Kidney epithelial cell (primary cell): ENCODE measurements at regions not wholly inside any gene's neighbourhood (a gene's known extent, or its start where the extent isn't known, plus 50 kb on each side); places are given as distances from the start of the nearest gene placed in this dataset.
"Not testable (repeated sequence)": the region's sequence is repeated elsewhere in the genome, so short reads cannot be mapped to it uniquely, and the experiment has no call there.

Source experiments
- DNase-seq: peaks from one replicate; pipeline ENCODE4 v3.0.0-alpha.2; 2010; ENCODE audit warnings: low read depth
- H3K27me3 ChIP-seq: 2 replicates; pipeline ENCODE4 v1.6.0; 2011; ENCODE audit warnings: low read length; ENCODE audit not compliant: control insufficient read depth, insufficient read depth
- H3K36me3 ChIP-seq: 2 replicates; pipeline ENCODE4 v1.5.1; 2011; ENCODE audit warnings: low read length; ENCODE audit not compliant: control insufficient read depth, insufficient read depth
- H3K4me3 ChIP-seq: 2 replicates; pipeline ENCODE4 v1.5.1; 2011; ENCODE audit warnings: low read depth, mild to moderate bottlenecking, control low read depth, low read length
- TF ChIP-seq, protein P1 (sequence below): IDR thresholded peaks from 2 replicates; pipeline ENCODE4 v1.5.1; 2011; ENCODE audit warnings: mild to moderate bottlenecking, moderate library complexity, low read length, control low read depth, inconsistent platforms; ENCODE audit not compliant: insufficient read depth, poor library complexity, severe bottlenecking

DNA sequence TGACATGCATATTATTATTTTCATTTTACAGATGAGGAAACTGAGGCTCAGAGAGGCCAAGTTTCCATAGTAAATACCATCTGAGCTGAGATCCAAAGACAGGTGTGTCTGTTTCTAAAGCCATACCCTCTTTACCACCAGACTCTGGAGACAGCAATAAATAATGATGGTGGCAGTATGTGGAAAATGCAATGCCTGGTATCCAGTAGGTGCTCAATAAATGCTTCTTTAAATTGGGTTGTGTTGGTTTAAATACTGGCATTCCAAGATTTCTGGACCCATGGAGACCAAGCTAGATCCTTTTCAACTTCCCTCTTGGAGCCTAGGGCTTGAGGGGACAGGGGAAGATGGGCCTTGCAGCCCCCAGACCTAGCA, 221.3 kb upstream of the MSX2 start:
- Histone ChIP-seq H3K4me3 (no peak overlapping the region), H3K27me3 (no peaks in the 10 kb centered on the region), H3K36me3 (no peaks in the 10 kb centered on the region)
- DNase-seq = no peak
- TF ChIP-seq, protein P1, sequence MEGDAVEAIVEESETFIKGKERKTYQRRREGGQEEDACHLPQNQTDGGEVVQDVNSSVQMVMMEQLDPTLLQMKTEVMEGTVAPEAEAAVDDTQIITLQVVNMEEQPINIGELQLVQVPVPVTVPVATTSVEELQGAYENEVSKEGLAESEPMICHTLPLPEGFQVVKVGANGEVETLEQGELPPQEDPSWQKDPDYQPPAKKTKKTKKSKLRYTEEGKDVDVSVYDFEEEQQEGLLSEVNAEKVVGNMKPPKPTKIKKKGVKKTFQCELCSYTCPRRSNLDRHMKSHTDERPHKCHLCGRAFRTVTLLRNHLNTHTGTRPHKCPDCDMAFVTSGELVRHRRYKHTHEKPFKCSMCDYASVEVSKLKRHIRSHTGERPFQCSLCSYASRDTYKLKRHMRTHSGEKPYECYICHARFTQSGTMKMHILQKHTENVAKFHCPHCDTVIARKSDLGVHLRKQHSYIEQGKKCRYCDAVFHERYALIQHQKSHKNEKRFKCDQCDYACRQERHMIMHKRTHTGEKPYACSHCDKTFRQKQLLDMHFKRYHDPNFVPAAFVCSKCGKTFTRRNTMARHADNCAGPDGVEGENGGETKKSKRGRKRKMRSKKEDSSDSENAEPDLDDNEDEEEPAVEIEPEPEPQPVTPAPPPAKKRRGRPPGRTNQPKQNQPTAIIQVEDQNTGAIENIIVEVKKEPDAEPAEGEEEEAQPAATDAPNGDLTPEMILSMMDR = no peak

DNA sequence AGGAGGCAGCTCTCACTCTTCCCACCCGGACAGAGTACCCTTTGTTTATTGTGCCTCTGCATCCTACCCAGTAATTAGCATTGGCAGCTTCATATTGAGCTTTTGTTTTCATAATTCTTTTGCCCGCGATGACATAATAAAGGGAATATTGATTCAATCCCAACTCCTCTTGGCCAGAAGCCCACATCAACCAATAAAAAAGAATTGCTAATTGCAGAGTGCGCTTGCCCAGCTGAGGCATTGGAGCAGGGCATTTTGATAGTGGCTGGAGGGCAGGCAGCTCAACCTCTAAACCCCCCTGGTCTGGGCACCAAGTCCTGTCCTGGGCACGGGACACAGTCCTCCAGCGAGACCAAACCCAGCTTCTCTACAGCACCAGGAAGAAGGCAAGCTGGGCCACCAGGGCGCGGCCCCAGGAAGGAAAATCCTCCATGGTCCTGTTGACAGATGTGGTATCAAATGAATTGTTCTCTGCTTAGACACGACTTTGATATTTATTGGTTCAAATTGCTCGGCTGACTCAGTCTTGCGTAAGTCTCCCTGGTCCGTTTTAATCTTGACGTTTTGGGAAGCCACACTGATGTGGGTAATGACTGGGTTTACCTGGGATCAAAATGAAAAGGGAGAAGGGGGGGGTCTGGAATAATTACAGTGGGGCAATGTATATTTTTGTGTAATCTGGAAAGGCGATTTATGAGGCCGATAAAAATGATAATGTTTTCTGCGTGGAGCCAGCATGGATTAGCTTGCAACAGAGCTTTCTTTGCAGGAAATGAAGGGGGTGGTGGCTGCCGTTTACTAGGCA, 220.7 kb upstream of the MSX2 start:
- TF ChIP-seq, protein P1 = no peak
- Histone ChIP-seq H3K27me3 (no peaks in the 10 kb centered on the region), H3K36me3 (no peaks in the 10 kb centered on the region), H3K4me3 (no peak overlapping the region)
- no peak for DNase-seq

DNA sequence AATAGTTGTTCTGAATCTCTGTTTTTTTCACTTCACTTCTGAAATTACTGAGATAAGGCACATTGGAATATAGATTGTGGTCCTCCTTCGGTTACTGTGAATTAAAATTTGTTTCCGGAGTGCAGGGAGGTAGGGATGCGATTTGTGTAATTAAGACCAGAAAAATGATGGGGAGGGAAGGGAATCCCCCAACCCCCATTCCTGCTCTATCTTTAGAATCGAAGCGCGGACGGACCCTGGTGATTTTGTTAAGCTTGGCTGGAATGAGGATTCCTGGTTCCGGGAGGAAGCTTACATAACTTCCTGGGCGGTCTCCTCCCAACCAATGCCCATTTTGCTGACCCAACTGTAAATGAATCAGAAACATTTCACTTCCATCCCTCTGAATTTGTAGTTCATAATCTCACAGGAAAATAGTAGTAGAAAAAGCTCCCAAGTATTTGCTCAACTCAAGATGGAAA, 220.1 kb upstream of the MSX2 start:
- no peaks in the 10 kb centered on the region for H3K27me3 ChIP-seq
- no peak overlapping the region for H3K4me3 ChIP-seq
- H3K36me3 ChIP-seq = no peaks in the 10 kb centered on the region
- TF ChIP-seq, protein P1 = no peak
- DNase-seq = no peak

DNA sequence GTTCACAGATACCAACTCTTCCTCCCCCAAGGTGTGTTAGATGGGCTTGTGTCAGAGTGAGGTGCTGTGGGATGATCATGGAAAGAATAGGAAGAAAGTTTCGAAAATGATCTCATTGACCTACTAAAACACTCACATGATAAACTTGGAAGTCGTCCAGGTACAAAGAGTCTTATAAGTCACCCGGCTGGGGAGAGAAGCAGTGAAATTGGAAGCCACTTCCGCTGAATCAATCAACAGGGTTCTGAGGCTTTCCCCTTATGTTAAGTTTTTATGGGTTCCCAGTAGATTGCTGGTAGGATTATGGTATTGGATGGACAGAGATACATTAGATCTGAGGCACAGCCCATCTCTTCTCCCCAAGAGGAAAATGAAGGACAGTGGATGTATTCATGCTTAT, 218.8 kb upstream of the MSX2 start:
- no peaks in the 10 kb centered on the region for H3K27me3 ChIP-seq
- no peaks in the 10 kb centered on the region for H3K36me3 ChIP-seq
- no peak for DNase-seq
- H3K4me3 ChIP-seq = no peak overlapping the region
- TF ChIP-seq, protein P1 = no peak

DNA sequence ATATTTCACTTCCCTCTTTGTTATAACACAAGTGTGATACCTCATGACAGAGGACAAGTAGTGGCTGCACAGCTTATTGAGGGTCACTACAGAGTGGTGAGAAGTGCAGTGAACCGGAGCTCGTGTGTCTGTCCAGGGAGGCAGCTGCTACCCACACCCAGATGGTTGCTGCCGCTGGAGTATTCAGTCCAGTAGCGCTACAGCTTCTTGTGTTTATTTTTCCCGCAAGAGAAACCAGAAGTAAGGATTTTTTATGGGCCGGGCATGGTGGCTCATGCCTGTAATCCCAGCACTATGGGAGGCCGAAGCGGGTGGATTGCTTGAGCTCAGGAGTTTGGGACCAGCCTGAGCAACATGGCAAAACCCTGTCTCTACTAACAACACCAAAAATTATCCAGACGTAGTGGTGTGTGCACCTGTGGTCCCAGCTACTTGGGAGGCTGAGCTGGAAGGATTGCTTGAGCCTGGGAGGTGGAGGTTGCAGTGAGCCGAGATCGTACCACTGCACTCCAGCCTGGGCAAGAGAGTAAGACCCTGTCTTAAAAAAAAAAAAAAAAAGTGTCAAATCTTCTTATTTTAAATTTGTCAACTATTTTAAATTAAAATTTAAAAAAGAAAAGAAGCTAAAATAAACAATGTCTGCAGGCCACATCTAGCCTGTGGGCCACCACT, 213.5 kb upstream of the MSX2 start:
- not testable (repeated sequence) for DNase-seq, H3K27me3 ChIP-seq, H3K36me3 ChIP-seq, H3K4me3 ChIP-seq

DNA sequence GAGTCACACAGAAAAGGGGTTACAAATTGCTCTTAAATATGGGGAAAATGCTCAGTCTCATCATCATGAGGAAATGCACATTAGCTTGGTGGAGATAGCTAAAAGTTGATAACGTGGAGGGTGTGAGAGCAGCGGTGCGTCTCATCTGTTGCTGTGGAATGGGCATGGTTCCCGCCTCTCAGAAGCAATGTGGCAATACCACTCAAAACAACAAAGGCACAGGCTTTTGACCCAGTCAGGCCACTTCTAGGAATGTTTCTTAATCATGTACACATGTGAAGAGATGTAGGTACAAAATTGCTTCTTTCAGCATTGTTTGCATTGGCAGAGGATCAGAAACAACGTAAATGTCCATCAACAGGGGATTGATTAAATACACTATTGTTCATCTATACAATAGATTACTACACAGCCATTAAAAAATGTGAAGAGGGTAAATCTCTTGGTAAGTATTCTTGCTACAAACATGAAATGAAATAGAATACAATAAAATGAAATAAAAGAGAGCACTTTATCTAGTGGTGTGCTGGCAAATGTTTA, 212.6 kb upstream of the MSX2 start:
- H3K27me3 ChIP-seq = no peaks in the 10 kb centered on the region
- no peak for DNase-seq
- TF ChIP-seq, protein P1 = no peak

More for the DNA sequence above, 212.6 kb upstream of the MSX2 start:
- Histone ChIP-seq H3K4me3 (no peak overlapping the region), H3K36me3 (no peaks in the 10 kb centered on the region)
